Stomach (tissue), 4 donors: ENCODE measurements at regions not wholly inside any gene's neighbourhood (a gene's known extent, or its start where the extent isn't known, plus 50 kb on each side); places are given as distances from the start of the nearest gene placed in this dataset.

Experiments
- CTCF ChIP-seq, 7 experiments: fragments of 450-650 bp in 4 of 7; fragments of 200-600 bp in 3 of 7; sonication (generic) in 3 of 7; IDR thresholded peaks; one replicate each; pipeline ENCODE4 v1.5.1; 2016 to 2019; ENCODE audit warnings: antibody characterized with exemption in 7 of 7, control low read depth in 2 of 7, mild to moderate bottlenecking in 1 of 7
- POLR2A ChIP-seq, 4 donors: fragments of 450-650 bp; IDR thresholded peaks; one replicate each; pipeline ENCODE4 v1.6.1; 2016; ENCODE audit warnings: antibody characterized with exemption in 4 of 4, control low read depth in 2 of 4, mild to moderate bottlenecking in 1 of 4, moderate library complexity in 1 of 4

GRCh38 chr13:76632401-76633044 is 253.7 kb downstream of the KCTD12 start:
- TF ChIP-seq CTCF (IDR thresholded peaks at IDR 0.05), result no peak
- TF ChIP-seq POLR2A (IDR thresholded peaks at IDR 0.05), result no peak
